GM20000 (cell line): ENCODE measurements at regions not wholly inside any gene's neighbourhood (a gene's known extent, or its start where the extent isn't known, plus 50 kb on each side); places are given as distances from the start of the nearest gene placed in this dataset.

Experiments used
- DNase-seq: peaks from one replicate; pipeline ENCODE4 v3.0.0; 2012; ENCODE audit warnings: low spot score
- TF ChIP-seq, protein P1 (sequence below): IDR thresholded peaks from 2 replicates; pipeline ENCODE4 v1.5.1; 2012; ENCODE audit warnings: mild to moderate bottlenecking, control low read depth; ENCODE audit errors: extremely low read depth, missing control alignments

DNA sequence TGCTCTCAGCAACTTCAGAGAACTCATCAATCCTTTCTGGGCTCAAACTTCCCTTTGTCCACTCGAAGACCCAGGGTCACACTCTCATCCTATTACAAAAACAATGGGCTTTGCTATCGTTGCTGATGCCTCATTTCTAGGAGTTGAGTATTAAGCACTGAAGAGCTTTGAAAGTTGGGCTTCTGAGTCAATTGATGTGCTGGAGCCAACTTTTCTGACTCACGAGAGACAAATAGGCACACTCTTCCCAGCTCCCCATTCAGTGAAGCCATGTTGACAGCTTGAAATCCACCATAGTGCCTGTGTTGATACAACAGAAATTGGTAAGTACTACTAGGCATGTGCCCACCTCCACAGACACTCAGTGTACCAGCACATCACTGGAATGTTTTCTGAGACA, 97.5 kb upstream of the PRSS58 start:
- TF ChIP-seq, protein P1, sequence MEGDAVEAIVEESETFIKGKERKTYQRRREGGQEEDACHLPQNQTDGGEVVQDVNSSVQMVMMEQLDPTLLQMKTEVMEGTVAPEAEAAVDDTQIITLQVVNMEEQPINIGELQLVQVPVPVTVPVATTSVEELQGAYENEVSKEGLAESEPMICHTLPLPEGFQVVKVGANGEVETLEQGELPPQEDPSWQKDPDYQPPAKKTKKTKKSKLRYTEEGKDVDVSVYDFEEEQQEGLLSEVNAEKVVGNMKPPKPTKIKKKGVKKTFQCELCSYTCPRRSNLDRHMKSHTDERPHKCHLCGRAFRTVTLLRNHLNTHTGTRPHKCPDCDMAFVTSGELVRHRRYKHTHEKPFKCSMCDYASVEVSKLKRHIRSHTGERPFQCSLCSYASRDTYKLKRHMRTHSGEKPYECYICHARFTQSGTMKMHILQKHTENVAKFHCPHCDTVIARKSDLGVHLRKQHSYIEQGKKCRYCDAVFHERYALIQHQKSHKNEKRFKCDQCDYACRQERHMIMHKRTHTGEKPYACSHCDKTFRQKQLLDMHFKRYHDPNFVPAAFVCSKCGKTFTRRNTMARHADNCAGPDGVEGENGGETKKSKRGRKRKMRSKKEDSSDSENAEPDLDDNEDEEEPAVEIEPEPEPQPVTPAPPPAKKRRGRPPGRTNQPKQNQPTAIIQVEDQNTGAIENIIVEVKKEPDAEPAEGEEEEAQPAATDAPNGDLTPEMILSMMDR = no peak
- DNase-seq = no peak

DNA sequence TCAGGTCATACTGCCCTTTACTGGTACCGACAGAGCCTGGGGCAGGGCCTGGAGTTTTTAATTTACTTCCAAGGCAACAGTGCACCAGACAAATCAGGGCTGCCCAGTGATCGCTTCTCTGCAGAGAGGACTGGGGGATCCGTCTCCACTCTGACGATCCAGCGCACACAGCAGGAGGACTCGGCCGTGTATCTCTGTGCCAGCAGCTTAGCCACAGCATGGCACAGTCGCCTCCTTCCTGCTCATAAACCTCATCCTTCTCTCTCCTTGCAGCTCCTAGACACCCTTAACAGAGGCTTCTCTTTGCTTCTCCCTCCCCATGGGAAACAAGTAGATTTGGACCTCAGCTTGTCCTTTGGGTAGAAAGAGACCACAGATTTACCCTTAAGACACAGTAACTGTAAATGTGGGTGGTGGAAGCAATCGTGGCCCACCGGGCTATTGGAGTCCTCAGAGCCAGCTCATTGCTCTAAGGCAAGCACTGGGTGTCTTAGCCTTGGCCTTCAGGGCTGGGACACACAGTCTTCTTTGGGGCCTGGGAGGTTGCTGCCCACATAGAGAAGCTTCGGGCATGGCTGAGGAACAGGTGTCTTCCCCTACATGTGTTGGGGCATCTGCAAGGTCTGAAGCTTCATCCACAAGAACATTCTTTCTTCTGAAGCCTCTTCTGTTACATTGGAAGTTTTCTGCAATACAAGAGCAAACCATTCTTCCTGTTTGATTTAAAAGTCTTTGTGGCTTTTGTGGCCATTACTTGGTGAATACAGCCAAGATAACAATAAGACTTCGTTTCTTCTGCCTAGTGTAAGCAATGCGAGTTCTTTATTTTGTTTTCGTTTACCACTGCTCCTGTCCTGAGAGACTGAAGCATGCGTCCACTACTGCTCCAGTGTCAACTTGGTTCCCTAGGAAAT, 95.5 kb upstream of the PRSS58 start:
- DNase-seq = no peak

DNA sequence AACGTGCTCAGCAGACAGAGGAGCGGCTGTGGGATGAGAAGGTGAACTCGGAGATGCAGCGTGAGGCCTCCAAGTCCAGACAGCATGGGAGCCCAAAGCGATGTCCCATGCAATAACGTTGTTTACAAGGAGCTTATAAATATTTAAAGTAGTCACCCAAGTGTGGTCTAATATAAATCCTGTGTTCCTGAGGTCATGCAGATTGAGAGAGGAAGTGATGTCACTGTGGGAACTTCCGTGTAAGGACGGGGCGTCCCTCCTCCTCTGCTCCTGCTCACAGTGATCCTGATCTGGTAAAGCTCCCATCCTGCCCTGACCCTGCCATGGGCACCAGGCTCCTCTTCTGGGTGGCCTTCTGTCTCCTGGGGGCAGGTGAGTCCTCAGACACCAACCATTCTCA, 94.7 kb upstream of the PRSS58 start:
- TF ChIP-seq, protein P1 = no peak
- DNase-seq = no peak

More for the DNA sequence above, 95.5 kb upstream of the PRSS58 start:
- TF ChIP-seq, protein P1 = no peak

DNA sequence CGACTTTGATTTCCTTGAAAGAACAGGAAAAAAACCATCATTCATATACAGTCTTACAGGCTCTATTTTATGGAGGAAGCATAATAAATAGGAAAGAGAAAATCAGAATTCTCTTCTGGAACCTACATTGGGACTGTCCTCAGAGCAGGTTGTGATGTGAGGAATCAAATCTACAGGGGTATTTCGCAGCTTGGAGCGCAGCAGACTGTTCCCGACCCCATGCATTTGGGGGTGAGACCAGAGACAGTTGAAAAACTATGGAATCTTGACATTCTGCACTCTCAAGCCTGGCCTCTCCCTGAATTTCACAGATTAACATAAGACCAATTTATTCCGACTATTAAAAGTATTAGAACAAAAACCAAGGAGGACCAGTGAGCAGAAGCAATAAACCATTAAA, 93.3 kb upstream of the PRSS58 start:
- TF ChIP-seq, protein P1 = no peak
- DNase-seq = no peak

DNA sequence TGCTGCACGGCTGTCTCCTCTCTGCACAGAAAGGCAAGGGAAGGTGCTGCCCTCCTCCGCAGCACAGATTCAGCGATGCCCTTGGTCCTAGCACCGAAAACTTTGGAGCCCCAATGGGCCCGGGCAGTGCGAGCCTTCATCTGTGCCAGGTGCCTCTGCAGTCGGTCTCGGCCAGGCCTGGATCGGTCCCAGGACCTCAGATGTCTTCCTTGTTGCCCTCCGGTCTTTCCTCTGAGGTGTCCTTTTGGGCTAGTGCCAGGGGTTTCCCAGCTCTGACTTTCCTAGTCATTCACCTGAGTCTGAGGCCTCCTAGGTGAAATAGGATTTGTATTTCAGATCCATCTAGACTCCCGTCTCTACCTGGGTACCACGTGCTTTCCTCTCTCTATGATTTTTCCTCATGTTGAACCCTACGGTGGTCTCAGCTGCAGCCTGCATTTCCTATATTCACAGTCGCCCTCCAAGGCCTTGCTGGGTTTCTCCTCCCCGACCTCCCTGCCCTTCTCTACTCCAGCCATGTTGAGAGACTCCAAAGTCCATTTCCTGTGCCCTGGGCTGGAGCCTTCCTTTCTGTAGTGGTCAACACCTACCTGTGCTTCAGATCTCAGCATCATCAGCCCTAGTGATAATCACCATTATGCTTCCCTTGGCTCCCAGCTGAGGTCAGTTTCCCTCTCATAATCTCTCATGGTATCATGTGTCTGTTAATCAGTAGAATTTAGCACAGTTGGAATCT, 92.0 kb upstream of the PRSS58 start:
- TF ChIP-seq, protein P1 = no peak
- DNase-seq = no peak

DNA sequence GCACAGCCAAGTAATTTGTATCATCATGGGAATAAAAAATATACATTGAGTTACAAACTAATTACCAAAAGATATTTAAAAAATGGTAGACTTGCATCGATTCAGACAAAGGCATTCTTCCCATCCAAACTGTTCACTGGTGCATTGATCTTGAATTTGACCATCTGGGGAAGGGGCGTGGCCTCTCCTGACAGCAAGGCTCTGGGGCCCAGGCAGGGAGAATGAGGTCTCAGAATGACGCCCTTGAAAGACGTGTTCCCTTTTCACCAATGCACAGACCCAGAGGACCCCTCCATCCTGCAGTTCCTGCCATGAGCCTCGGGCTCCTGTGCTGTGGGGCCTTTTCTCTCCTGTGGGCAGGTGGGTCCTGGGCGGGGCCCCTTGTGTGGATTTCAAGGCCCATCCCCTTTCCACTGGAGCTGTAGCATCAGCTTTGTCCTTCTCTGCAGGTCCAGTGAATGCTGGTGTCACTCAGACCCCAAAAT, 91.1 kb upstream of the PRSS58 start:
- DNase-seq = no peak

More for the DNA sequence above, 91.1 kb upstream of the PRSS58 start:
- TF ChIP-seq, protein P1 = no peak
